Endodermal cell (in vitro differentiated cells): ENCODE measurements at regions not wholly inside any gene's neighbourhood (a gene's known extent, or its start where the extent isn't known, plus 50 kb on each side); places are given as distances from the start of the nearest gene placed in this dataset.
"Not testable (repeated sequence)": the region's sequence is repeated elsewhere in the genome, so short reads cannot be mapped to it uniquely, and the experiment has no call there.

Source experiments
- DNase-seq: peaks from one replicate; pipeline ENCODE4 v3.0.0-alpha.2; 2017
- H3K27ac ChIP-seq: 2 replicates; pipeline ENCODE4 v1.5.1; 2013; ENCODE audit warnings: mild to moderate bottlenecking, low read depth, low read length, moderate library complexity
- H3K27me3 ChIP-seq: 2 replicates; pipeline ENCODE4 v1.6.1; 2013; ENCODE audit warnings: mild to moderate bottlenecking, low read length, moderate library complexity; ENCODE audit not compliant: insufficient read depth, control insufficient read depth, poor library complexity, severe bottlenecking
- H3K36me3 ChIP-seq: 2 replicates; pipeline ENCODE4 v1.7.0; 2013; ENCODE audit warnings: mild to moderate bottlenecking, low read length, moderate library complexity; ENCODE audit not compliant: control insufficient read depth, insufficient read depth
- H3K4me1 ChIP-seq: one replicate; pipeline ENCODE4 v1.7.0; 2013; ENCODE audit warnings: low read length; ENCODE audit not compliant: control insufficient read depth, insufficient read depth
- H3K4me3 ChIP-seq: 2 replicates; pipeline ENCODE4 v1.5.1; 2013; ENCODE audit warnings: mild to moderate bottlenecking, low read length, moderate library complexity
- H3K9ac ChIP-seq: 2 replicates; pipeline ENCODE4 v1.6.1; 2013; ENCODE audit warnings: mild to moderate bottlenecking, low read length, moderate library complexity; ENCODE audit not compliant: poor library complexity, severe bottlenecking; ENCODE audit errors: extremely low read depth
- H3K9me3 ChIP-seq: 2 replicates; pipeline ENCODE4 v1.6.1; 2013; ENCODE audit warnings: mild to moderate bottlenecking, low read length, moderate library complexity; ENCODE audit not compliant: control insufficient read depth
- H3K27ac Mint-ChIP-seq: 2 replicates; pipeline ENCODE4 v1.8.0; 2020; ENCODE audit warnings: mixed read lengths
- H3K27me3 Mint-ChIP-seq: 2 replicates; pipeline ENCODE4 v1.8.0; 2021; ENCODE audit warnings: mild to moderate bottlenecking, mixed read lengths; ENCODE audit not compliant: insufficient read depth
- H3K36me3 Mint-ChIP-seq: 2 replicates; pipeline ENCODE4 v1.8.0; 2020; ENCODE audit warnings: low read depth, mixed read lengths
- H3K4me1 Mint-ChIP-seq: 2 replicates; pipeline ENCODE4 v1.8.0; 2020; ENCODE audit warnings: mixed read lengths
- H3K4me3 Mint-ChIP-seq: 2 replicates; pipeline ENCODE4 v1.8.0; 2020; ENCODE audit warnings: mild to moderate bottlenecking, moderate library complexity, mixed read lengths
- H3K9me3 Mint-ChIP-seq: 2 replicates; pipeline ENCODE4 v1.8.0; 2020; ENCODE audit warnings: mild to moderate bottlenecking, mixed read lengths
- WGBS, 2 experiments: methylation state at CpG; one replicate each; pipeline versions ENCODE4 v1.1.5 to v1.1.7; 2013; ENCODE audit warnings: missing lambda C conversion rate in 2 of 2, mixed read lengths in 1 of 2; ENCODE audit not compliant: insufficient coverage in 1 of 2, insufficient read length in 1 of 2; 5-methylcytosine and 5-hydroxymethylcytosine counted together
- TF ChIP-seq, protein P1 (sequence below): fragments of 200-600 bp; sonication (generic); conservative IDR thresholded peaks from 2 replicates; pipeline ENCODE4 v1.5.0; 2021; ENCODE audit warnings: antibody characterized with exemption, mild to moderate bottlenecking

DNA sequence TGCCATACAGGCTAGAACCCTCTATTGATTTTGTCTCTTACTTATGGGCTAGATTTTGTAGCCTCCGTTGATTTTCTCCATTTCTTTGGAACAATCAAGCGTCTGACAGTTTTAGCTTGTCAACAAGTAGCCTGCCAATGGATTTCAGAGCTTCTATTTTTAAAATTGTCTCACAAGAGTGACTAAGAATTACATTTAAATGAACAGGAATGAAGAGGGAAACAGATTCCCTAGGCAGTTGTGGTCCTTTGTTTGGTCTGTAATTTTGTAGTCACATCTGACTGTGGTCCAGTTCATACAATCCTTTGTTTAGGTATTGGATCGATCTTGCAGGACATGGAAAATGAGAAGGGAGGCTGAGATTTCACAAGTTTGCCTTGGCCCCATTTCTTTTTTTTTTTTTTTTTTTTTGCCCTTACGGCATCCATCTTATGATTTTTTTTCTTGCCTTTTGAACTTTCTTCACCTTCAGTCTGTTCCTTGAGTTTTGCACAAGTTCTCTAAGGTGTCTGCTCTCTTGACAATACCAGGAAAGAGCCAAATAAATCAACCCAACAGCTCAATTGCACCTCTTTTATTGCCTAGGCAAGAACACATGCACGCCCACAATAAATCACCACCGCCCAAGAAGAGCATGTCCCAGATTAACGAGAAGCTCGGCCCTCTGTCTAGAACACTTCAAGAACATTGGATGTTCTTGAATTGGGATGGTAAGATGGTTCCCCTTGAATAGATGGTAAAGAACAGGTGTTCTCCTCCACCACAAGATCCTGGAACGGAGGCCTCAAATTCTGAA lies 86.5 kb upstream of the EGFL6 start:
- no peak overlapping the region for H3K4me3 Mint-ChIP-seq
- H3K4me1 Mint-ChIP-seq, result peaks cover 5% of the 10 kb centered on the region
- 96% methylated on average over 9 of the region's 9 CpGs; no CpG with 5 or more reads in 1 of the 2 experiments for WGBS, 2 experiments
- Histone ChIP-seq H3K4me3 (no peak overlapping the region), H3K9ac (no peak overlapping the region), H3K27me3 (no peaks in the 10 kb centered on the region), H3K4me1 (no peaks in the 10 kb centered on the region), H3K9me3 (no peaks in the 10 kb centered on the region), H3K27ac (no peak overlapping the region), H3K36me3 (no peaks in the 10 kb centered on the region)
- peaks cover 67% of the 10 kb centered on the region for H3K9me3 Mint-ChIP-seq
- DNase-seq, result no peak
- TF ChIP-seq, protein P1, sequence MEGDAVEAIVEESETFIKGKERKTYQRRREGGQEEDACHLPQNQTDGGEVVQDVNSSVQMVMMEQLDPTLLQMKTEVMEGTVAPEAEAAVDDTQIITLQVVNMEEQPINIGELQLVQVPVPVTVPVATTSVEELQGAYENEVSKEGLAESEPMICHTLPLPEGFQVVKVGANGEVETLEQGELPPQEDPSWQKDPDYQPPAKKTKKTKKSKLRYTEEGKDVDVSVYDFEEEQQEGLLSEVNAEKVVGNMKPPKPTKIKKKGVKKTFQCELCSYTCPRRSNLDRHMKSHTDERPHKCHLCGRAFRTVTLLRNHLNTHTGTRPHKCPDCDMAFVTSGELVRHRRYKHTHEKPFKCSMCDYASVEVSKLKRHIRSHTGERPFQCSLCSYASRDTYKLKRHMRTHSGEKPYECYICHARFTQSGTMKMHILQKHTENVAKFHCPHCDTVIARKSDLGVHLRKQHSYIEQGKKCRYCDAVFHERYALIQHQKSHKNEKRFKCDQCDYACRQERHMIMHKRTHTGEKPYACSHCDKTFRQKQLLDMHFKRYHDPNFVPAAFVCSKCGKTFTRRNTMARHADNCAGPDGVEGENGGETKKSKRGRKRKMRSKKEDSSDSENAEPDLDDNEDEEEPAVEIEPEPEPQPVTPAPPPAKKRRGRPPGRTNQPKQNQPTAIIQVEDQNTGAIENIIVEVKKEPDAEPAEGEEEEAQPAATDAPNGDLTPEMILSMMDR, result no peak
- peaks cover 1% of the 10 kb centered on the region for H3K36me3 Mint-ChIP-seq
- no peaks in the 10 kb centered on the region for H3K27me3 Mint-ChIP-seq
- H3K27ac Mint-ChIP-seq, result no peak overlapping the region

DNA sequence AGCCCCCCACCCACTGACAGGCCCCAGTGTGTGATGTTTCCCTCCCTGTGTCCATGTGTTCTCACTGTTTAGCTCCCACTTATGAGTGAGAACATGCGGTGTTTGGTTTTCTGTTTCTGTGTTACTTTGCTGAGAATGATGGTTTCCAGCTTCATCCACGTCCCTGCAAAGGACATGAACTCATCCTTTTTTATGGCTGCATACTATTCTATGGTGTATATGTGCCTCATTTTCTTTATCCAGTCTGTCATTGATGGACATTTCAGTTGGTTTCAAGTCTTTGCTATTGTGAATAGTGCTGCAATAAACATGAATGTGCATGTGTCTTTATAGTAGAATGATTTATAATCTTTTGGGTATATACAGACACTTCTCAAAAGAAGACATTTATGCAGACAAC lies 88.6 kb upstream of the EGFL6 start:
- not testable (repeated sequence) for H3K27ac ChIP-seq, H3K9ac ChIP-seq, H3K9me3 ChIP-seq, H3K4me1 Mint-ChIP-seq, H3K36me3 Mint-ChIP-seq, H3K36me3 ChIP-seq, H3K4me3 Mint-ChIP-seq, H3K27ac Mint-ChIP-seq, H3K27me3 Mint-ChIP-seq, H3K4me3 ChIP-seq, H3K27me3 ChIP-seq, DNase-seq, H3K4me1 ChIP-seq
- 80 to 100% methylated on average over 1 of the region's 2 CpGs for WGBS, 2 experiments
- peaks cover 73% of the 10 kb centered on the region for H3K9me3 Mint-ChIP-seq

DNA sequence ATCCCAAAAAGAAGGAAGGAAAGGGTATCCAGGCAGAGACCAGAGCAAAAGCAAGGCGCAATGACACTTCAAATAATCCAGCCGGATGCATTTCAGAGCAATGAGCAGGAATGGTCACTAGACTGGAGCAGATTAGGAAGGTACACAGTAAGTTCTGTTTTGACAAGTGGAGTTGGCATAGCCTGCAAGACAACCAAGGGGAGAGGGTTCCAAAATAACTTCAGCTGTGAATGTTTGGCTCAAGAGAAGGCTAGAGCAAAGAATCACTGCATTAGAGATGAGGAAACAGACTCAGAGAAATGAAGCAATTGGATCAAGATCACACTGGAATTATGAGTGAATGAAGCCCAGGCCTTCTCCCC lies 90.0 kb upstream of the EGFL6 start:
- Histone ChIP-seq H3K27me3 (no peaks in the 10 kb centered on the region), H3K36me3 (no peaks in the 10 kb centered on the region), H3K4me3 (no peak overlapping the region), H3K27ac (no peak overlapping the region), H3K4me1 (no peaks in the 10 kb centered on the region), H3K9me3 (no peaks in the 10 kb centered on the region), H3K9ac (no peak overlapping the region)
- Mint-ChIP-seq H3K36me3 (peaks cover 1% of the 10 kb centered on the region), H3K27ac (no peak overlapping the region), H3K27me3 (no peaks in the 10 kb centered on the region), H3K9me3 (peaks cover 72% of the 10 kb centered on the region), H3K4me3 (no peak overlapping the region), H3K4me1 (no peaks in the 10 kb centered on the region)
- TF ChIP-seq, protein P1, result no peak
- DNase-seq, result no peak
- 98 to 100% methylated on average over 2 of the region's 2 CpGs for WGBS, 2 experiments
